B cell (primary cell): ENCODE measurements at regions not wholly inside any gene's neighbourhood (a gene's known extent, or its start where the extent isn't known, plus 50 kb on each side); places are given as distances from the start of the nearest gene placed in this dataset.

Experiments
- ATAC-seq: fragments of 200-7000 bp; cut with Tn5 transposase; one replicate; pipeline ENCODE4 v1.10.0; 2021; ENCODE audit warnings: low read depth, mild to moderate bottlenecking, moderate number of reproducible peaks, moderate library complexity
- CTCF ChIA-PET: fragments of 350-600 bp; sonication (Branson Sonifier 250); formaldehyde crosslinking; loops from one replicate; lab custom pipeline; 2021; ENCODE audit warnings: antibody characterized with exemption, inconsistent platforms; lab: Charles Lee
- POLR2A ChIA-PET: fragments of 350-600 bp; sonication (Branson Sonifier 250); formaldehyde crosslinking; loops from one replicate; lab custom pipeline; 2021; ENCODE audit warnings: antibody characterized with exemption; lab: Charles Lee
- DNase-seq: peaks from one replicate; pipeline ENCODE4 v3.0.0; 2013
- H2AFZ ChIP-seq: 2 replicates; pipeline ENCODE4 v1.6.1; 2012; ENCODE audit warnings: mild to moderate bottlenecking, low read depth, low read length; ENCODE audit not compliant: insufficient read depth, poor library complexity, severe bottlenecking
- H3K27ac ChIP-seq, 2 donors: 1 replicate in 1 of 2; 2 replicates in 1 of 2; pipeline ENCODE4 v1.5.1; 2012 to 2013; ENCODE audit warnings: low read length in 2 of 2, mild to moderate bottlenecking in 2 of 2, moderate library complexity in 1 of 2
- H3K27me3 ChIP-seq, 4 experiments: fragments of 200-600 bp in 1 of 4; sonication (generic) in 1 of 4; replicated peaks in 1 of 4; 1 replicate in 2 of 4; 2 replicates in 2 of 4; pipeline versions ENCODE4 v1.6.1 to v1.7.0; 2013 to 2016; ENCODE audit warnings: low read length in 3 of 4, mild to moderate bottlenecking in 2 of 4, mixed read lengths in 1 of 4, moderate library complexity in 1 of 4; ENCODE audit not compliant: insufficient read depth in 4 of 4, control insufficient read depth in 3 of 4; ENCODE audit errors: control extremely low read depth in 1 of 4
- H3K36me3 ChIP-seq, 2 experiments: replicated peaks in 1 of 2; 1 replicate in 1 of 2; 2 replicates in 1 of 2; pipeline versions ENCODE4 v1.6.1 to v1.7.1; 2013; ENCODE audit warnings: low read length in 1 of 2; ENCODE audit not compliant: insufficient read depth in 2 of 2, control insufficient read depth in 1 of 2; ENCODE audit errors: control extremely low read depth in 1 of 2, extremely low read depth in 1 of 2
- H3K4me1 ChIP-seq, 2 donors: fragments of 200-600 bp in 1 of 2; sonication (generic) in 1 of 2; 1 replicate in 1 of 2; 2 replicates in 1 of 2; pipeline versions ENCODE4 v1.5.1 to v1.6.1; 2013 to 2017; ENCODE audit warnings: low read length in 2 of 2; ENCODE audit not compliant: control insufficient read depth in 2 of 2, insufficient read depth in 2 of 2
- H3K4me2 ChIP-seq: replicated peaks from 2 replicates; pipeline ENCODE3; 2012; ENCODE audit warnings: mild to moderate bottlenecking, low read depth, low read length; ENCODE audit not compliant: poor library complexity, severe bottlenecking
- H3K4me3 ChIP-seq, 5 experiments: fragments of 200-600 bp in 1 of 5; sonication (generic) in 1 of 5; 1 replicate in 3 of 5; 2 replicates in 2 of 5; pipeline versions ENCODE4 v1.5.1 to v1.7.0; 2011 to 2016; ENCODE audit warnings: low read length in 4 of 5, mild to moderate bottlenecking in 4 of 5, low read depth in 2 of 5, control low read depth in 1 of 5, moderate library complexity in 1 of 5; ENCODE audit not compliant: insufficient read depth in 1 of 5; ENCODE audit errors: control extremely low read depth in 1 of 5, extremely low read depth in 1 of 5
- H3K79me2 ChIP-seq: fragments of 200-600 bp; sonication (generic); one replicate; pipeline ENCODE4 v1.6.0; 2016; ENCODE audit warnings: low read length; ENCODE audit not compliant: control insufficient read depth, insufficient read depth
- H3K9ac ChIP-seq: fragments of 200-600 bp; sonication (generic); 2 replicates; pipeline ENCODE4 v1.6.1; 2017; ENCODE audit warnings: mild to moderate bottlenecking, low read length, moderate library complexity
- H3K9me3 ChIP-seq, 3 donors: one replicate each; pipeline versions ENCODE4 v1.6.1 to v1.7.1; 2013; ENCODE audit warnings: low read length in 2 of 3; ENCODE audit not compliant: control insufficient read depth in 2 of 3, insufficient read depth in 1 of 3; ENCODE audit errors: control extremely low read depth in 1 of 3
- H4K20me1 ChIP-seq: 2 replicates; pipeline ENCODE4 v1.6.0; 2012; ENCODE audit warnings: mild to moderate bottlenecking, low read length; ENCODE audit not compliant: insufficient read depth, control insufficient read depth, poor library complexity, severe bottlenecking
- H3K27ac Mint-ChIP-seq: one replicate; pipeline ENCODE4 v1.8.0; 2021; ENCODE audit warnings: mixed read lengths
- H3K27me3 Mint-ChIP-seq: one replicate; pipeline ENCODE4 v1.8.0; 2021; ENCODE audit warnings: mixed read lengths
- H3K4me1 Mint-ChIP-seq: one replicate; pipeline ENCODE4 v1.8.0; 2021; ENCODE audit warnings: mixed read lengths
- H3K4me3 Mint-ChIP-seq: one replicate; pipeline ENCODE4 v1.8.0; 2021; ENCODE audit warnings: mixed read lengths
- H3K9me3 Mint-ChIP-seq: one replicate; pipeline ENCODE4 v1.8.0; 2022; ENCODE audit warnings: mixed read lengths; ENCODE audit not compliant: insufficient read depth
- EZH2 ChIP-seq: IDR thresholded peaks from 2 replicates; pipeline ENCODE4 v1.6.1; 2012; ENCODE audit warnings: borderline replicate concordance, low read depth, mild to moderate bottlenecking, moderate library complexity, low read length; ENCODE audit not compliant: insufficient read depth, poor library complexity, severe bottlenecking
- whole genome bisulfite sequencing: methylation state at CpG from one replicate; pipeline ENCODE4 v1.1.5; 2013; ENCODE audit warnings: missing lambda C conversion rate; ENCODE audit not compliant: insufficient coverage; 5-methylcytosine and 5-hydroxymethylcytosine counted together
- intact Hi-C: fragments of 100-400 bp; cut with micrococcal nuclease; formaldehyde crosslinking; loops from one replicate; pipeline ENCODE4 v1.10.0; 2022
- TF ChIP-seq, protein P1 (sequence below): fragments of 200-600 bp; IDR thresholded peaks from one replicate; pipeline ENCODE4 v1.8.0; 2022; ENCODE audit warnings: antibody characterized with exemption, mild to moderate bottlenecking

DNA sequence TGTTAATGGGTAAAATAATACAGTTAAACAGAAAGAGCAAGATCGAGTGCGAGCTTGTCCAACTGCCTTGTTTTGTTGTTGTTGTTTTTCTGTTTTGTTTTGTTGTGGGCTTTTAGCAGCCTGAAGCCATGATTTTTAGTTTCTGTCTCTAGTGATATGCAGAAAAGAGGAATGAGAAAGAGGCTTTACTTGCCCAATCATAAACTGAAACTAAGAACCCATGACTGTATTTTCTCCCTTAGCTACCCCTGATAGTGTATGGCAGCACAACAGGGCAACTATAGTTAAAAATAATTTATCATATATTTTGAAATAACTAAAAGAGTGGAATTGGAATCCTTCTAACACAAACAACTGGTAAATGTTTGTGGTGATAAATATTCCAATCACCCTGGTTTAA lies 493.9 kb downstream of the GLRX3 start:
- WGBS, result 96% methylated on average over 2 of the region's 2 CpGs
- H3K4me3 Mint-ChIP-seq, result no peak overlapping the region
- Histone ChIP-seq H3K9ac (no peak overlapping the region), H3K4me3 (no peak overlapping the region), H3K79me2 (no peaks in the 10 kb centered on the region), H3K9me3 (peaks cover 0 to 6% (median 0%) of the 10 kb centered on the region in 3 donors), H3K4me2 (no peak overlapping the region), H3K27me3 (no peaks in the 10 kb centered on the region), H2AFZ (no peak overlapping the region), H3K4me1 (no peaks in the 10 kb centered on the region), H4K20me1 (no peaks in the 10 kb centered on the region), H3K36me3 (no peaks in the 10 kb centered on the region), H3K27ac (no peak overlapping the region)
- ChIA-PET POLR2A (no interaction called here), CTCF (no interaction called here)
- H3K9me3 Mint-ChIP-seq, result no peaks in the 10 kb centered on the region
- no peaks in the 10 kb centered on the region for H3K4me1 Mint-ChIP-seq
- H3K27me3 Mint-ChIP-seq, result no peaks in the 10 kb centered on the region
- TF ChIP-seq, protein P1, sequence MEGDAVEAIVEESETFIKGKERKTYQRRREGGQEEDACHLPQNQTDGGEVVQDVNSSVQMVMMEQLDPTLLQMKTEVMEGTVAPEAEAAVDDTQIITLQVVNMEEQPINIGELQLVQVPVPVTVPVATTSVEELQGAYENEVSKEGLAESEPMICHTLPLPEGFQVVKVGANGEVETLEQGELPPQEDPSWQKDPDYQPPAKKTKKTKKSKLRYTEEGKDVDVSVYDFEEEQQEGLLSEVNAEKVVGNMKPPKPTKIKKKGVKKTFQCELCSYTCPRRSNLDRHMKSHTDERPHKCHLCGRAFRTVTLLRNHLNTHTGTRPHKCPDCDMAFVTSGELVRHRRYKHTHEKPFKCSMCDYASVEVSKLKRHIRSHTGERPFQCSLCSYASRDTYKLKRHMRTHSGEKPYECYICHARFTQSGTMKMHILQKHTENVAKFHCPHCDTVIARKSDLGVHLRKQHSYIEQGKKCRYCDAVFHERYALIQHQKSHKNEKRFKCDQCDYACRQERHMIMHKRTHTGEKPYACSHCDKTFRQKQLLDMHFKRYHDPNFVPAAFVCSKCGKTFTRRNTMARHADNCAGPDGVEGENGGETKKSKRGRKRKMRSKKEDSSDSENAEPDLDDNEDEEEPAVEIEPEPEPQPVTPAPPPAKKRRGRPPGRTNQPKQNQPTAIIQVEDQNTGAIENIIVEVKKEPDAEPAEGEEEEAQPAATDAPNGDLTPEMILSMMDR, result no peak
- no peak for TF ChIP-seq EZH2
- DNase-seq, result no peak
- no peak for ATAC-seq
- H3K27ac Mint-ChIP-seq, result no peak overlapping the region
- intact Hi-C loops, result no loop called here

GRCh38 chr10:130631142-130632096 lies 495.2 kb downstream of the GLRX3 start:
- no peaks in the 10 kb centered on the region for H3K4me1 ChIP-seq
- no peak overlapping the region for H3K9ac ChIP-seq
- H3K27me3 ChIP-seq, result no peaks in the 10 kb centered on the region
- no peak for ATAC-seq
- no peak for DNase-seq
- Mint-ChIP-seq H3K27me3 (no peaks in the 10 kb centered on the region), H3K27ac (no peak overlapping the region), H3K4me1 (no peaks in the 10 kb centered on the region), H3K9me3 (no peaks in the 10 kb centered on the region), H3K4me3 (no peak overlapping the region)
- no peak overlapping the region for H3K4me3 ChIP-seq
- POLR2A ChIA-PET, result no interaction called here
- H3K4me2 ChIP-seq, result no peak overlapping the region
- peaks cover 0 to 9% (median 0%) of the 10 kb centered on the region in 3 donors for H3K9me3 ChIP-seq
- TF ChIP-seq, protein P1, result no peak
- no peak for TF ChIP-seq EZH2
- CTCF ChIA-PET, result no interaction called here
- H3K27ac ChIP-seq, result no peak overlapping the region
- no peaks in the 10 kb centered on the region for H4K20me1 ChIP-seq
- no peak overlapping the region for H2AFZ ChIP-seq
- intact Hi-C loops, result no loop called here
- no peaks in the 10 kb centered on the region for H3K36me3 ChIP-seq
- WGBS, result 4% methylated on average over 3 of the region's 10 CpGs
- H3K79me2 ChIP-seq, result no peaks in the 10 kb centered on the region
